Neural progenitor cell (in vitro differentiated cells): ENCODE measurements at regions not wholly inside any gene's neighbourhood (a gene's known extent, or its start where the extent isn't known, plus 50 kb on each side); places are given as distances from the start of the nearest gene placed in this dataset.
A peak's percentile ranks its signal among the peaks of the same experiment; 100 is the strongest.

Experiments
- DNase-seq: peaks from one replicate; pipeline ENCODE4 v3.0.0-alpha.2; 2016; ENCODE audit warnings: low spot score
- H2AFZ ChIP-seq: fragments of 200-600 bp; sonication (generic); replicated peaks from 2 replicates; pipeline ENCODE4 v1.6.1; 2016; ENCODE audit warnings: antibody characterized with exemption
- H3F3A ChIP-seq: fragments of 200-600 bp; sonication (generic); 2 replicates; pipeline ENCODE4 v1.6.1; 2016; ENCODE audit warnings: antibody characterized with exemption, low read depth
- H3K27ac ChIP-seq: fragments of 200-600 bp; sonication (generic); 2 replicates; pipeline ENCODE4 v1.5.1; 2016; ENCODE audit warnings: mild to moderate bottlenecking
- H3K27me3 ChIP-seq: fragments of 200-600 bp; sonication (generic); 2 replicates; pipeline ENCODE4 v1.6.1; 2016; ENCODE audit warnings: mild to moderate bottlenecking, moderate library complexity
- H3K36me3 ChIP-seq: fragments of 200-600 bp; sonication (generic); 2 replicates; pipeline ENCODE4 v1.5.1; 2016
- H3K4me1 ChIP-seq: fragments of 200-600 bp; sonication (generic); 2 replicates; pipeline ENCODE4 v1.6.1; 2016; ENCODE audit warnings: mixed run types
- H3K4me2 ChIP-seq: fragments of 200-600 bp; sonication (generic); 2 replicates; pipeline ENCODE4 v1.6.1; 2016
- H3K4me3 ChIP-seq: fragments of 200-600 bp; sonication (generic); 2 replicates; pipeline ENCODE4 v1.5.1; 2016
- H3K79me2 ChIP-seq: fragments of 200-600 bp; sonication (generic); 2 replicates; pipeline ENCODE4 v1.6.1; 2016; ENCODE audit warnings: low read depth
- H3K9ac ChIP-seq: fragments of 200-600 bp; sonication (generic); 2 replicates; pipeline ENCODE4 v1.6.1; 2016
- H3K9me3 ChIP-seq: fragments of 200-600 bp; sonication (generic); 2 replicates; pipeline ENCODE4 v1.5.1; 2016; ENCODE audit warnings: low read depth
- H4K20me1 ChIP-seq: fragments of 200-600 bp; sonication (generic); 2 replicates; pipeline ENCODE4 v1.6.1; 2016; ENCODE audit warnings: low read depth
- H3K27ac Mint-ChIP-seq: 3 replicates; pipeline ENCODE4 v1.8.0; 2021; ENCODE audit warnings: mixed read lengths
- H3K27me3 Mint-ChIP-seq: 2 replicates; pipeline ENCODE4 v1.8.0; 2022; ENCODE audit warnings: low read depth, mild to moderate bottlenecking, inconsistent platforms, moderate library complexity, mixed read lengths; ENCODE audit not compliant: insufficient read depth
- H3K36me3 Mint-ChIP-seq: 3 replicates; pipeline ENCODE4 v1.8.0; 2021; ENCODE audit warnings: mixed read lengths
- H3K4me1 Mint-ChIP-seq: 3 replicates; pipeline ENCODE4 v1.8.0; 2021; ENCODE audit warnings: mixed read lengths
- H3K4me3 Mint-ChIP-seq: 3 replicates; pipeline ENCODE4 v1.8.0; 2021; ENCODE audit warnings: mild to moderate bottlenecking, moderate library complexity, mixed read lengths
- H3K9me3 Mint-ChIP-seq: 3 replicates; pipeline ENCODE4 v1.8.0; 2020; ENCODE audit warnings: mixed read lengths
- EZH2 ChIP-seq: fragments of 200-600 bp; sonication (generic); IDR thresholded peaks from 2 replicates; pipeline ENCODE4 v1.6.1; 2017; ENCODE audit warnings: antibody characterized with exemption, mild to moderate bottlenecking, moderate library complexity
- EZH2phosphoT487 ChIP-seq: fragments of 200-600 bp; sonication (generic); IDR thresholded peaks from 2 replicates; pipeline ENCODE4 v1.6.1; 2017; ENCODE audit warnings: antibody characterized with exemption
- TF ChIP-seq, protein P1 (sequence below): fragments of 200-600 bp; sonication (generic); IDR thresholded peaks from 2 replicates; pipeline ENCODE4 v1.5.1; 2017; ENCODE audit warnings: antibody characterized with exemption, mild to moderate bottlenecking

DNA sequence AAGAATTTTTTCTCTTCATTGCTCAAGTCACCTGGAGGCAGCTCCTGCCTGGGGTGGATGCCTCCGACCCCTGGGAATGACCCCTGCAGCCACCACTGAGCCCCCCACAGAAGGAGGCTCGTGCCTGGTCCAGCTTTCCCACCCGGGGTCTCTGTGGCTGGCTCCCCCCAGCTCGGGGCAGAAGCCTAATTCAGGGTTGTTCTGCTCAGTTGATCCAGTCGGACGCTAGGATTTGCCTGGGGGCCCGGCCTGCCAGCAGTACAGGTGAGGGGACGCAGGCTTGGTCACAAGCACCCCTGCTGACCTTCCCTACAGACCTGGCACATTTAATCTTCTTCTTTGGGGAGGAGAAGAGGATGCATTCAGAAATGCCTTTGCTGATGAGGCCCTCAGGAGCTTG is 53.6 kb upstream of the POFUT2 start:
- Histone ChIP-seq H3K27ac (peak overlapping the region; percentile 29), H3K4me1 (peaks cover 25% of the 10 kb centered on the region), H2AFZ (no peak overlapping the region), H3K9ac (no peak overlapping the region), H3K79me2 (no peaks in the 10 kb centered on the region), H3K27me3 (no peaks in the 10 kb centered on the region), H3K36me3 (no peaks in the 10 kb centered on the region), H3K4me2 (peak overlapping the region; percentile 62), H3K4me3 (peak overlapping the region; percentile 1), H3K9me3 (no peaks in the 10 kb centered on the region), H3F3A (peaks cover 14% of the 10 kb centered on the region), H4K20me1 (no peaks in the 10 kb centered on the region)
- Mint-ChIP-seq H3K27ac (peak overlapping the region; percentile 57), H3K4me1 (peaks cover 23% of the 10 kb centered on the region), H3K9me3 (peaks cover 19% of the 10 kb centered on the region), H3K27me3 (peaks cover 17% of the 10 kb centered on the region), H3K36me3 (peaks cover 2% of the 10 kb centered on the region), H3K4me3 (no peak overlapping the region)
- TF ChIP-seq, protein P1, sequence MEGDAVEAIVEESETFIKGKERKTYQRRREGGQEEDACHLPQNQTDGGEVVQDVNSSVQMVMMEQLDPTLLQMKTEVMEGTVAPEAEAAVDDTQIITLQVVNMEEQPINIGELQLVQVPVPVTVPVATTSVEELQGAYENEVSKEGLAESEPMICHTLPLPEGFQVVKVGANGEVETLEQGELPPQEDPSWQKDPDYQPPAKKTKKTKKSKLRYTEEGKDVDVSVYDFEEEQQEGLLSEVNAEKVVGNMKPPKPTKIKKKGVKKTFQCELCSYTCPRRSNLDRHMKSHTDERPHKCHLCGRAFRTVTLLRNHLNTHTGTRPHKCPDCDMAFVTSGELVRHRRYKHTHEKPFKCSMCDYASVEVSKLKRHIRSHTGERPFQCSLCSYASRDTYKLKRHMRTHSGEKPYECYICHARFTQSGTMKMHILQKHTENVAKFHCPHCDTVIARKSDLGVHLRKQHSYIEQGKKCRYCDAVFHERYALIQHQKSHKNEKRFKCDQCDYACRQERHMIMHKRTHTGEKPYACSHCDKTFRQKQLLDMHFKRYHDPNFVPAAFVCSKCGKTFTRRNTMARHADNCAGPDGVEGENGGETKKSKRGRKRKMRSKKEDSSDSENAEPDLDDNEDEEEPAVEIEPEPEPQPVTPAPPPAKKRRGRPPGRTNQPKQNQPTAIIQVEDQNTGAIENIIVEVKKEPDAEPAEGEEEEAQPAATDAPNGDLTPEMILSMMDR: no peak
- TF ChIP-seq EZH2 (no peak), EZH2phosphoT487 (no peak)
- no peak for DNase-seq

DNA sequence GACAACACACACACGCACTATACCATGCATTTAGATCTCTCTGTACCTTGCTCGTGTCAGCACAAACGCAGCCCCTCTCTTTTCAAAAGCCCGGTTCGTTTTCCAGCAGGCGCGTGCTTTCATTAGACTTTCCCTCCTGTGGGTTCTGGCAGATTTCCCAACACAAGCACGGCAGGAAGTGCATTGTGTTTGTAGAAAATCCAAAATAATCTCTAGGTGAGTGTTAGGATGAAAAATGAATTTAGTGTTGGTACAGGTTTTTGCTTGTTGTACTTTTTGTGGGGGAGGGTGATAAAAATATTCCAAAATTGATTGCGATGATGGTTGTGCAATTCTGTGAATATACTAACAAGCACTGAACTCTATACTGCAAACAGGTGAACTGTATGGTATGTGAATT is 54.1 kb upstream of the POFUT2 start:
- no peak for DNase-seq
- peak overlapping the region; percentile 29 for H3K27ac ChIP-seq
- H3K9me3 ChIP-seq: no peaks in the 10 kb centered on the region
- Mint-ChIP-seq H3K9me3 (peaks cover 19% of the 10 kb centered on the region), H3K4me3 (peak overlapping the region; percentile 9), H3K36me3 (peaks cover 2% of the 10 kb centered on the region), H3K4me1 (peaks cover 18% of the 10 kb centered on the region), H3K27ac (peak overlapping the region; percentile 57), H3K27me3 (peaks cover 17% of the 10 kb centered on the region)
- peak overlapping the region; percentile 62 for H3K4me2 ChIP-seq
- H3K4me3 ChIP-seq: peak overlapping the region; percentile 1
- no peaks in the 10 kb centered on the region for H3K36me3 ChIP-seq
- H3K79me2 ChIP-seq: no peaks in the 10 kb centered on the region
- H3F3A ChIP-seq: peaks cover 14% of the 10 kb centered on the region
- H2AFZ ChIP-seq: no peak overlapping the region
- H4K20me1 ChIP-seq: no peaks in the 10 kb centered on the region
- no peak for TF ChIP-seq EZH2
- peaks cover 1% of the 10 kb centered on the region for H3K27me3 ChIP-seq
- H3K4me1 ChIP-seq: peaks cover 20% of the 10 kb centered on the region
- no peak overlapping the region for H3K9ac ChIP-seq

DNA sequence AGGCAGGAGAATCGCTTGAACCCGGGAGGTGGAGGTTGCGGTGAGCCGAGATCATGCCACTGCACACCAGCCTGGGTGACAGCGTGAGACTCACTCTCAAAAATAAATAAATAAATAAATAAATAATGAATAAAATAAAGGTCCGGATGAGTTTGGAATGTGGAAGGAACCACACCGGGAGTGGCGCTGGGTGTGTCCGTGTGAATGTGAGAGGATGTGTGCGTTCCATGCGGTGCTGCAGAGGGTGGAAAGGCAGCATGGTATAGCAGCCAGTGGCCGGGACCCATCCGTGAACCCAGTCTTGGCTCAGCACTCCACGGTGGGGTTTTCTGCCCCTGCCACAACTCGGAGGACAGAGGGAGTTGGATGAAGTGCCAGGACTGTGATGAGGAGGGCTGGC is 56.2 kb upstream of the POFUT2 start:
- Mint-ChIP-seq H3K4me3 (no peak overlapping the region), H3K36me3 (peaks cover 2% of the 10 kb centered on the region), H3K27me3 (peaks cover 14% of the 10 kb centered on the region), H3K9me3 (peaks cover 19% of the 10 kb centered on the region), H3K27ac (no peak overlapping the region), H3K4me1 (peaks cover 23% of the 10 kb centered on the region)
- H3F3A ChIP-seq: peaks cover 17% of the 10 kb centered on the region
- peaks cover 17% of the 10 kb centered on the region for H3K4me1 ChIP-seq
- TF ChIP-seq EZH2: no peak
- TF ChIP-seq EZH2phosphoT487: no peak
- TF ChIP-seq, protein P1: no peak
- peaks cover 12% of the 10 kb centered on the region for H3K27me3 ChIP-seq
- H3K36me3 ChIP-seq: no peaks in the 10 kb centered on the region
- no peaks in the 10 kb centered on the region for H3K79me2 ChIP-seq
- no peak overlapping the region for H3K27ac ChIP-seq
- H3K4me2 ChIP-seq: no peak overlapping the region
- no peak for DNase-seq
- H3K9ac ChIP-seq: no peak overlapping the region
- no peak overlapping the region for H2AFZ ChIP-seq
- H3K9me3 ChIP-seq: no peaks in the 10 kb centered on the region
- no peaks in the 10 kb centered on the region for H4K20me1 ChIP-seq
- H3K4me3 ChIP-seq: no peak overlapping the region

DNA sequence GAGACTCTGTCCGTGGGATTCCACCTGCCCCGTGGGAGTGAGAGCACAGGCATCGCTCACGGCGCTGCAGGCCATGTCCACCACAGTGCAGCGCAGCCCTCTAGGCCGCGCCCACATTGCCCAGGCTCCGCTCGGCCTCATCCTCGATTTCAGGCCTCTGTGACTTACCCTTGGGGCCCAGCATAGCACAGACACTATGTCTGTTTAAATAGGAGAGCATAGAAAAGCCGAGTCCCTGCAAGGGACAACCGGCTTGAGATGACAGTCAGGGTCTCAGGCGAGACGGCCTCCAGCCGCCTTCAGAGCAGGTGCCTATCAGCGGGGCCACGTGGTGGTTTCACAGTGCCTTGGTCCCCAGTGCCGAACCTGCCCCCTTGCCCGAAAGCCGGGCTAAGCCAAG is 56.9 kb upstream of the POFUT2 start:
- H3K79me2 ChIP-seq: no peaks in the 10 kb centered on the region
- peaks cover 12% of the 10 kb centered on the region for H3K27me3 ChIP-seq
- H4K20me1 ChIP-seq: no peaks in the 10 kb centered on the region
- H3K4me3 ChIP-seq: no peak overlapping the region
- H3K9ac ChIP-seq: no peak overlapping the region
- Mint-ChIP-seq H3K4me1 (peaks cover 26% of the 10 kb centered on the region), H3K9me3 (peaks cover 19% of the 10 kb centered on the region), H3K4me3 (peak overlapping the region; percentile 17), H3K36me3 (peaks cover 2% of the 10 kb centered on the region), H3K27me3 (peaks cover 14% of the 10 kb centered on the region), H3K27ac (no peak overlapping the region)
- no peak overlapping the region for H3K4me2 ChIP-seq
- H2AFZ ChIP-seq: no peak overlapping the region
- TF ChIP-seq EZH2: no peak
- TF ChIP-seq, protein P1: no peak
- TF ChIP-seq EZH2phosphoT487: no peak
- DNase-seq: no peak
- no peak overlapping the region for H3K27ac ChIP-seq
- no peaks in the 10 kb centered on the region for H3K36me3 ChIP-seq
- H3F3A ChIP-seq: peaks cover 19% of the 10 kb centered on the region
- H3K4me1 ChIP-seq: peaks cover 17% of the 10 kb centered on the region
- H3K9me3 ChIP-seq: no peaks in the 10 kb centered on the region
